Uterus (tissue), 2 donors: ENCODE measurements at regions not wholly inside any gene's neighbourhood (a gene's known extent, or its start where the extent isn't known, plus 50 kb on each side); places are given as distances from the start of the nearest gene placed in this dataset.

ENCODE experiments used
- POLR2A ChIP-seq, 2 donors: fragments of 450-650 bp; IDR thresholded peaks; one replicate each; pipeline ENCODE4 v1.6.1; 2016; ENCODE audit warnings: antibody characterized with exemption in 2 of 2, mild to moderate bottlenecking in 1 of 2, moderate library complexity in 1 of 2
- TF ChIP-seq, protein P1 (sequence below), 4 experiments: fragments of 200-600 bp in 2 of 4; fragments of 450-650 bp in 2 of 4; sonication (generic) in 2 of 4; IDR thresholded peaks; one replicate each; pipeline ENCODE4 v1.5.1; 2016 to 2019; ENCODE audit warnings: antibody characterized with exemption in 4 of 4, mild to moderate bottlenecking in 2 of 4, moderate library complexity in 1 of 4

DNA sequence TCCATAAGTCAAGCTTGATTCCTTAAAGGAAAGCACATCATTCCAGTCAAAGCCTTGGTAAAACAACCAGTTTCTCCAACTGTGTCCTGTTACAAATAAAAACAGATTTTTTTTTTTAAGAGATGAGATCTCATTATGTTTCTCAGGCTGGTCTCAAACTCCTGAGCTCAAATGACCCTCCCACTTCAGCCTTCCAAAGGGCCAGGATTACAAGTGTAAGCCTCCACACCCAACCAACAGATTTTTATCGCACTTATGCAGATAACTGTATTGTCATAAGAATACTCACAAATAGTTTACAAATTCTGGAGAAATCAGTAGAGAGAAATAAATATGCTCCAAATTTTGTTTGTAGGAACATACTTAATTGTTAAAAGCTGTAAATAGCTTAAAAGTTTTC, 56.2 kb upstream of the SLC2A13 start:
- no peak for TF ChIP-seq POLR2A (IDR thresholded peaks at IDR 0.05)
- TF ChIP-seq, protein P1, sequence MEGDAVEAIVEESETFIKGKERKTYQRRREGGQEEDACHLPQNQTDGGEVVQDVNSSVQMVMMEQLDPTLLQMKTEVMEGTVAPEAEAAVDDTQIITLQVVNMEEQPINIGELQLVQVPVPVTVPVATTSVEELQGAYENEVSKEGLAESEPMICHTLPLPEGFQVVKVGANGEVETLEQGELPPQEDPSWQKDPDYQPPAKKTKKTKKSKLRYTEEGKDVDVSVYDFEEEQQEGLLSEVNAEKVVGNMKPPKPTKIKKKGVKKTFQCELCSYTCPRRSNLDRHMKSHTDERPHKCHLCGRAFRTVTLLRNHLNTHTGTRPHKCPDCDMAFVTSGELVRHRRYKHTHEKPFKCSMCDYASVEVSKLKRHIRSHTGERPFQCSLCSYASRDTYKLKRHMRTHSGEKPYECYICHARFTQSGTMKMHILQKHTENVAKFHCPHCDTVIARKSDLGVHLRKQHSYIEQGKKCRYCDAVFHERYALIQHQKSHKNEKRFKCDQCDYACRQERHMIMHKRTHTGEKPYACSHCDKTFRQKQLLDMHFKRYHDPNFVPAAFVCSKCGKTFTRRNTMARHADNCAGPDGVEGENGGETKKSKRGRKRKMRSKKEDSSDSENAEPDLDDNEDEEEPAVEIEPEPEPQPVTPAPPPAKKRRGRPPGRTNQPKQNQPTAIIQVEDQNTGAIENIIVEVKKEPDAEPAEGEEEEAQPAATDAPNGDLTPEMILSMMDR (IDR thresholded peaks at IDR 0.05): no peak
